ENCODE measurements at regions not wholly inside any gene's neighbourhood (a gene's known extent, or its start where the extent isn't known, plus 50 kb on each side); places are given as distances from the start of the nearest gene placed in this dataset.

DNA sequence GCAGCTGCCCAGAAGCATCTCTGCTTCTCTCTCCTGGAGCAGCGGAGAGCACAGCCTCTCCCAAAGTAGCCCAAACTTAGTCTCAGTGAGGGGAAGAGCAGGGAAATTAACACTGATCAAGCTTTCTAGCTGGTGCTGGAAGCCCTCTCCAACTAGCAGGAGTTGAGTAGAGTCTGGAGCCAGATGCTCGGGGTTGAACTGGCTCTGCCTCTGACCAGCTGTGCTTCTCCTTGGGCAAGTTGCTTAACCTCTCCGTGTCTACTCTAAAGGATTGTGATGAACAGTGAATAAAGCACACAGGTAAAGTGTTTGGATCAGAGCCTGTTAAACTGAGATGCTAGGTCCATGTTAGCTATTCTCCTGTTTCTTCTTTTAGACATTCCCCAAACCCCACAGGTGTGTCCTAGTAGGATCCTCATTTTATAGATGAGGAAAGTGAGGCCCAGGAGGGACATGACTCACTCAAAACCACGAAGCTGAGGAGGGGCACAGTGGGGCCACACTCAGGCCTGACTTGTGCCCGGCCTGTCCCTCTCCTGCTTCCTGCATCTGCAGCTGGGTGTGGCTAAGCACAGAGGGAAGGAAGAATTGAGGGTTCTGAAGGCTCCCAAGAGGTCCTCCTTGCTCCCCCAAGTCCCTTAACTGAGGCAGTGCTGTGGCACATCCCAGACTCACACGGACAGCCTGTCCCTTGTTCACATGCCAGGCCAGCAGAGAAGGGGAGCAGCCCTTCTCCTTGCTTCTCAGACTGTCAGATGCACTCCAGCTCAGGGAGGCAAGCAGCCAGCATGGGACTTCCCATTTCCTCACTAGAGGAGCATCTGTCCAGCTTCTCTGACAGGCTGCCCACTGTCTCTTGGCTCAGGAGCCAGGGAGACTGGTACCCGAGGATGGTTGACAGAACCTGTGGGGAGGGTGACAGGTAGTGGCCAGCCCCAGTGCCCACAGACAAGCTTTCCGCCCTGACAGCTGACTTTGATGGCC is 152.0 kb upstream of the IGSF21 start:
- no peak for TF ChIP-seq POLR2A (IDR thresholded peaks at IDR 0.05)
- TF ChIP-seq, protein P1, sequence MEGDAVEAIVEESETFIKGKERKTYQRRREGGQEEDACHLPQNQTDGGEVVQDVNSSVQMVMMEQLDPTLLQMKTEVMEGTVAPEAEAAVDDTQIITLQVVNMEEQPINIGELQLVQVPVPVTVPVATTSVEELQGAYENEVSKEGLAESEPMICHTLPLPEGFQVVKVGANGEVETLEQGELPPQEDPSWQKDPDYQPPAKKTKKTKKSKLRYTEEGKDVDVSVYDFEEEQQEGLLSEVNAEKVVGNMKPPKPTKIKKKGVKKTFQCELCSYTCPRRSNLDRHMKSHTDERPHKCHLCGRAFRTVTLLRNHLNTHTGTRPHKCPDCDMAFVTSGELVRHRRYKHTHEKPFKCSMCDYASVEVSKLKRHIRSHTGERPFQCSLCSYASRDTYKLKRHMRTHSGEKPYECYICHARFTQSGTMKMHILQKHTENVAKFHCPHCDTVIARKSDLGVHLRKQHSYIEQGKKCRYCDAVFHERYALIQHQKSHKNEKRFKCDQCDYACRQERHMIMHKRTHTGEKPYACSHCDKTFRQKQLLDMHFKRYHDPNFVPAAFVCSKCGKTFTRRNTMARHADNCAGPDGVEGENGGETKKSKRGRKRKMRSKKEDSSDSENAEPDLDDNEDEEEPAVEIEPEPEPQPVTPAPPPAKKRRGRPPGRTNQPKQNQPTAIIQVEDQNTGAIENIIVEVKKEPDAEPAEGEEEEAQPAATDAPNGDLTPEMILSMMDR (IDR thresholded peaks at IDR 0.05), result no peak

Data from tibial nerve (tissue), 3 donors.